ENCODE measurements at regions not wholly inside any gene's neighbourhood (a gene's known extent, or its start where the extent isn't known, plus 50 kb on each side); places are given as distances from the start of the nearest gene placed in this dataset.

DNA sequence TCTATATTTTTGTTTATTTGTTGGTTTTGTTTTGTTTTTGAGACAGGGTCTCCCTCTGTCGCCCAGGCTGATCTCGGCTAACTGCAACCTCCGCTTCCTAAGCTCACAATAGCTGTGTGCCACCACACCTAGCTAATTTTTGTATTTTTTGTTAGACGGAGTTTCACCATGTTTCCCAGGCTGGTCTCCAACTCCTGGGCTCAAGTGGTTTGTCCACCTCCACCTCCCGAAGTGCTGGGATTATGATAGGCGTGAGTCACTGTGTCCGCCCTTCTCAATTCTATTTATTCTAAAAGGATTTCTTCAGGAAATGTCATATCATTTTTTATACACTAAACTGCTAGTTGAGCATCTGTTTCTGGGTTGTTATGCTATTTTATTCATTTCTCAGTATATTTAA is 1206.0 kb downstream of the OLFM4 start:
- TF ChIP-seq, protein P1, sequence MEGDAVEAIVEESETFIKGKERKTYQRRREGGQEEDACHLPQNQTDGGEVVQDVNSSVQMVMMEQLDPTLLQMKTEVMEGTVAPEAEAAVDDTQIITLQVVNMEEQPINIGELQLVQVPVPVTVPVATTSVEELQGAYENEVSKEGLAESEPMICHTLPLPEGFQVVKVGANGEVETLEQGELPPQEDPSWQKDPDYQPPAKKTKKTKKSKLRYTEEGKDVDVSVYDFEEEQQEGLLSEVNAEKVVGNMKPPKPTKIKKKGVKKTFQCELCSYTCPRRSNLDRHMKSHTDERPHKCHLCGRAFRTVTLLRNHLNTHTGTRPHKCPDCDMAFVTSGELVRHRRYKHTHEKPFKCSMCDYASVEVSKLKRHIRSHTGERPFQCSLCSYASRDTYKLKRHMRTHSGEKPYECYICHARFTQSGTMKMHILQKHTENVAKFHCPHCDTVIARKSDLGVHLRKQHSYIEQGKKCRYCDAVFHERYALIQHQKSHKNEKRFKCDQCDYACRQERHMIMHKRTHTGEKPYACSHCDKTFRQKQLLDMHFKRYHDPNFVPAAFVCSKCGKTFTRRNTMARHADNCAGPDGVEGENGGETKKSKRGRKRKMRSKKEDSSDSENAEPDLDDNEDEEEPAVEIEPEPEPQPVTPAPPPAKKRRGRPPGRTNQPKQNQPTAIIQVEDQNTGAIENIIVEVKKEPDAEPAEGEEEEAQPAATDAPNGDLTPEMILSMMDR (IDR thresholded peaks at IDR 0.05; ENCODE audit: poor library complexity, severe bottlenecking), result no peak
- TF ChIP-seq POLR2AphosphoS5 (IDR thresholded peaks at IDR 0.05) (no peak), SMC3 (conservative IDR thresholded peaks at IDR 0.05; ENCODE audit: poor library complexity) (no peak)
